Mesothelial cell of epicardium (in vitro differentiated cells): ENCODE measurements at regions not wholly inside any gene's neighbourhood (a gene's known extent, or its start where the extent isn't known, plus 50 kb on each side); places are given as distances from the start of the nearest gene placed in this dataset.

Source experiments
- DNase-seq, 2 experiments: peaks; one replicate each; pipeline ENCODE4 v3.0.0; 2021; ENCODE audit warnings: low spot score in 2 of 2; ENCODE audit not compliant: unreplicated experiment in 2 of 2
- H3K27ac Mint-ChIP-seq: 2 replicates; pipeline ENCODE4 v1.8.0; 2021; ENCODE audit warnings: mixed read lengths
- H3K27me3 Mint-ChIP-seq: 2 replicates; pipeline ENCODE4 v1.8.0; 2021; ENCODE audit warnings: low read depth, mixed read lengths
- H3K36me3 Mint-ChIP-seq: 2 replicates; pipeline ENCODE4 v1.8.0; 2021; ENCODE audit warnings: mixed read lengths
- H3K4me1 Mint-ChIP-seq: 2 replicates; pipeline ENCODE4 v1.8.0; 2021; ENCODE audit warnings: mixed read lengths
- H3K4me3 Mint-ChIP-seq: 2 replicates; pipeline ENCODE4 v1.8.0; 2021; ENCODE audit warnings: mild to moderate bottlenecking, moderate library complexity, mixed read lengths
- H3K9me3 Mint-ChIP-seq: 2 replicates; pipeline ENCODE4 v1.8.0; 2021; ENCODE audit warnings: mixed read lengths
- TF ChIP-seq, protein P1 (sequence below): fragments of 200-600 bp; sonication (generic); IDR thresholded peaks from one replicate; pipeline ENCODE4 v1.5.0; 2021; ENCODE audit warnings: antibody characterized with exemption; ENCODE audit not compliant: unreplicated experiment

DNA sequence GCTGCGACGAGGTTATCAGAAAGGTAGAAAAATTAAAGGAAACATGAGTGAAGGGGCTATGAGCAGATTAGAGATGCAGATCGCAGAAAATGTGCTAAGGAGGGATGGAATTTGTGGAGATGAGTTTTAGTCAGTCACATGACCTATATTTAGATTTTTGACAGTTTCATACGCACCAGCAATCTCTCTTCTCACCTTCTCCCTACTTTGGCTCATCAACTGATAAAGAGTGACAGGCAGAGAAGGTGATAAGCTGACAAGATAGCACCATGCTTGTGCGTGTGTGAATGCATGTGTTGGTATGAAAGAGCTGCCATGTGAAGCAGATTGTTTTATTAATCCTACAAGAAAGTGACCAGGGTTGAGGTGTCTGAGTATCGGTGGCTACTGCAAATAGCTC, 252.6 kb downstream of the RAP2A start:
- no peak for DNase-seq
- no peaks in the 10 kb centered on the region for H3K36me3 Mint-ChIP-seq
- peaks cover 5% of the 10 kb centered on the region for H3K27me3 Mint-ChIP-seq
- TF ChIP-seq, protein P1, sequence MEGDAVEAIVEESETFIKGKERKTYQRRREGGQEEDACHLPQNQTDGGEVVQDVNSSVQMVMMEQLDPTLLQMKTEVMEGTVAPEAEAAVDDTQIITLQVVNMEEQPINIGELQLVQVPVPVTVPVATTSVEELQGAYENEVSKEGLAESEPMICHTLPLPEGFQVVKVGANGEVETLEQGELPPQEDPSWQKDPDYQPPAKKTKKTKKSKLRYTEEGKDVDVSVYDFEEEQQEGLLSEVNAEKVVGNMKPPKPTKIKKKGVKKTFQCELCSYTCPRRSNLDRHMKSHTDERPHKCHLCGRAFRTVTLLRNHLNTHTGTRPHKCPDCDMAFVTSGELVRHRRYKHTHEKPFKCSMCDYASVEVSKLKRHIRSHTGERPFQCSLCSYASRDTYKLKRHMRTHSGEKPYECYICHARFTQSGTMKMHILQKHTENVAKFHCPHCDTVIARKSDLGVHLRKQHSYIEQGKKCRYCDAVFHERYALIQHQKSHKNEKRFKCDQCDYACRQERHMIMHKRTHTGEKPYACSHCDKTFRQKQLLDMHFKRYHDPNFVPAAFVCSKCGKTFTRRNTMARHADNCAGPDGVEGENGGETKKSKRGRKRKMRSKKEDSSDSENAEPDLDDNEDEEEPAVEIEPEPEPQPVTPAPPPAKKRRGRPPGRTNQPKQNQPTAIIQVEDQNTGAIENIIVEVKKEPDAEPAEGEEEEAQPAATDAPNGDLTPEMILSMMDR: no peak
- H3K9me3 Mint-ChIP-seq: peaks cover 17% of the 10 kb centered on the region
- no peak overlapping the region for H3K4me3 Mint-ChIP-seq
- no peak overlapping the region for H3K27ac Mint-ChIP-seq
- no peaks in the 10 kb centered on the region for H3K4me1 Mint-ChIP-seq

DNA sequence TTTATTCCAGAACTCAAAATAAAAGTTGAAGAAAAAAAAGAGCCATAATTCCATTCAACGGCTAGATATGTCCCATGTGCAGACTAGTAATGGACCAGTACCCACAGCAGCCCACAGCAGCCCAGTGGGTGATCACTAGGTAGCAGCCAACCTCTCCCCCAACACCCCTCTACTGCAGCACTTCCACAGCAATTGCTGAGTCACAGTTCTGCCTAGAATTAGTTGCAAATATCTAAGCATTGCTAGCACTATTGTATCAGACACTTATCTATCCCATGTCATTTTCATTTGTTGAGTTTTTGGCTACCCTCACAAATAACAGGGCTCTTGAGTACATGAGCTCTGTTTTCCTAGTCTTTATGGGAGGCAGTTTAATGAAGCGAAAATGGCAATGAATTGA, 258.7 kb downstream of the RAP2A start:
- no peak for DNase-seq
- TF ChIP-seq, protein P1: no peak
- Mint-ChIP-seq H3K27ac (no peak overlapping the region), H3K9me3 (peaks cover 27% of the 10 kb centered on the region), H3K36me3 (no peaks in the 10 kb centered on the region), H3K27me3 (peaks cover 11% of the 10 kb centered on the region), H3K4me3 (no peak overlapping the region), H3K4me1 (no peaks in the 10 kb centered on the region)

DNA sequence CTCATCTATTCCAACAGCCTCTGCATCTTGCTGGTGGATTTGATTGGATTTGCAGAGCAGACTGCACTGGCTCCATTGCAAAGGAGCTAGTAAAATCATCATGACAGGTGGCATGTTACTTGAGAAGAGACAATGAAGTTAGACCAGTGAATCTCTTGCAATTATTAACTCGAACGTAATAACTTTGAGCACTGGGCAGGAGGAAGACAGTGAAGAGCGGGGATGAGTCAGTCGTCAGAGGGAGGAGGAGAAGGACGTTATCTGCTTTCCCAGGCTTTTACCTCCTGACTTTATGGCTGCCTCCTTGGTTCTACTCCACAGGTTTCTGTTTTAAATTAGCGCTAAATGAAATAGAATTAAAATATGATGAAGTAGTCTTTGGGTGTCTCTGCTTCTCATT, 257.8 kb upstream of the IPO5 start:
- Mint-ChIP-seq H3K9me3 (peaks cover 16% of the 10 kb centered on the region), H3K4me1 (no peaks in the 10 kb centered on the region), H3K36me3 (no peaks in the 10 kb centered on the region), H3K4me3 (no peak overlapping the region), H3K27ac (no peak overlapping the region), H3K27me3 (peaks cover 19% of the 10 kb centered on the region)
- TF ChIP-seq, protein P1: no peak
- DNase-seq: no peak

DNA sequence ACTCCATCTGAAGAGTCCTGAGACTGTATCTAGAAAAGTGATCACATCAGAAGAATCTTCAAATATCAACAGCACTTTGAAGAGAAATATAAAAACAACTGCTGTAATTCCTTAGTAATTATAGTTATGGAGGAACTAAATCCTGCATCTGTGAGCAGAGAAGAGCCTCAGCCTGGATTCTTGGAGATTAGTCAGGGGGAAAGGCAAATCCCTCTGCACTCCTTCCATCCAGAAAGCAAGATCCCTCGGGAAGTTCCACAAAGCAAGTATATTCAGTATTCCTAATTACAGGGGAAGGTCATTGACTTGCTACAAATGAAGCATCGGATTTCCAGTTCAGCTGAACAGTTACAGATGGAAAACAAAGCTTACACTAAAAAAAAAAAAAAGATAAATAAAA, 256.6 kb upstream of the IPO5 start:
- Mint-ChIP-seq H3K27ac (no peak overlapping the region), H3K27me3 (peaks cover 27% of the 10 kb centered on the region), H3K4me1 (no peaks in the 10 kb centered on the region), H3K9me3 (peaks cover 11% of the 10 kb centered on the region), H3K4me3 (no peak overlapping the region), H3K36me3 (no peaks in the 10 kb centered on the region)
- TF ChIP-seq, protein P1: no peak
- DNase-seq: no peak

DNA sequence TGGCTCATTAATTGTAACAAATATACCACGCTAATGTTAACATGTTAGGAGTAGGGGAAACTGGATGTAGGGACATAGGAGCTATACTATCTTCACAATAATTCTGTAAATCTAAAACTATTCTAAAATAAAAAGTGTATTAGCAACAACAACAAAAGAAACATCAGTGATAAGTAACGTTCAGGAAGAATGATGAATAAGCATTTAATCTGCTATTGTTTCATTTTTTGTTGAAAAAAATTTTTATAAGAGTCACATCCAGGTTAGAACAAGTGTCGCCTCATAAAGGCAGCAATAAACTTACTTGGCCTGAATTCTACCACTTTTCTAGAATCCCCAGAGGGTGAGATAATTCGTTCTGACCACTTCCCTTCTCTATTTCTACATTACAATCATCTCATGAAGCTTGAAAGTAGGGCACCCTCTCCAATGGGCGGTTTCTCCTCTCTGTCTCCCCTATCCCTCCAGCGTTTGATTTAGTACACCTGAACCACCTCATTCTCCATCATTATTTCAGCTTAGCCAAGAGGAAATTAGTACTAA, 253.1 kb upstream of the IPO5 start:
- no peak overlapping the region for H3K4me3 Mint-ChIP-seq
- TF ChIP-seq, protein P1: no peak

DNA sequence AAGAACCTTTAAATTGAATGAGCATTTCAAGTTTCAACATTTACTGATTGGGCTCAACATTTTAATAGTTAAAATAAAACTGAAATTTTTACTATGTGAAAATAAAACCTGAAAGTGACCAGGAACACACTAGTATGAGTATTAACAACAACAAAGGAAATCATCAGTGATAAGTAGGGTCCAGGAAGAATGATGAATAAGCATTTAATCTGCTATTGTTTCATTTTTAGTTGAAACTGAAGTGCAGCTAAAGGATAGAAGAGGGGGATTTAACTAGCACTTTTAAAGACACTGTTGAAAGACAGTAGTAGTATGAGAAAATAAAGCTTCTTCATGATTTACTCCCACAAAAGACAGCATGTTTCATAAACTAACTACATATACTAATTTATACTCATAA, 250.9 kb upstream of the IPO5 start:
- Mint-ChIP-seq H3K27ac (no peak overlapping the region), H3K9me3 (peaks cover 5% of the 10 kb centered on the region), H3K36me3 (no peaks in the 10 kb centered on the region), H3K4me1 (no peaks in the 10 kb centered on the region), H3K4me3 (no peak overlapping the region), H3K27me3 (peaks cover 20% of the 10 kb centered on the region)
- TF ChIP-seq, protein P1: no peak
- DNase-seq: no peak

More for the DNA sequence above, 253.1 kb upstream of the IPO5 start:
- H3K4me1 Mint-ChIP-seq: no peaks in the 10 kb centered on the region
- H3K36me3 Mint-ChIP-seq: no peaks in the 10 kb centered on the region
- peaks cover 25% of the 10 kb centered on the region for H3K27me3 Mint-ChIP-seq
- H3K27ac Mint-ChIP-seq: no peak overlapping the region
- peaks cover 10% of the 10 kb centered on the region for H3K9me3 Mint-ChIP-seq
- no peak for DNase-seq
